H9 (cell line): ENCODE measurements at regions not wholly inside any gene's neighbourhood (a gene's known extent, or its start where the extent isn't known, plus 50 kb on each side); places are given as distances from the start of the nearest gene placed in this dataset.

Experiments
- DNase-seq: peaks from one replicate; pipeline ENCODE4 v3.0.0-alpha.2; 2017
- H2AFZ ChIP-seq: one replicate; pipeline ENCODE4 v1.6.1; 2013; ENCODE audit warnings: mild to moderate bottlenecking, low read length, control low read depth, moderate library complexity
- H2AK5ac ChIP-seq: 2 replicates; pipeline ENCODE4 v1.6.1; 2013; ENCODE audit warnings: low read length, control low read depth, mixed read lengths; ENCODE audit not compliant: insufficient read length
- H2BK120ac ChIP-seq: one replicate; pipeline ENCODE4 v1.6.1; 2013; ENCODE audit warnings: low read depth, mild to moderate bottlenecking, low read length, control low read depth, inconsistent platforms; ENCODE audit not compliant: poor library complexity, severe bottlenecking
- H2BK12ac ChIP-seq: 2 replicates; pipeline ENCODE4 v1.6.1; 2013; ENCODE audit warnings: low read length, control low read depth, mixed read lengths, low read depth; ENCODE audit not compliant: insufficient read length
- H2BK15ac ChIP-seq: 2 replicates; pipeline ENCODE4 v1.6.1; 2013; ENCODE audit warnings: low read depth, low read length, control low read depth
- H2BK20ac ChIP-seq: one replicate; pipeline ENCODE4 v1.6.1; 2013; ENCODE audit warnings: low read depth, mild to moderate bottlenecking, low read length, control low read depth, inconsistent platforms; ENCODE audit not compliant: poor library complexity, severe bottlenecking
- H2BK5ac ChIP-seq: 2 replicates; pipeline ENCODE4 v1.6.1; 2013; ENCODE audit warnings: low read length, control low read depth, mixed read lengths; ENCODE audit not compliant: insufficient read length
- H3K14ac ChIP-seq: 2 replicates; pipeline ENCODE4 v1.6.1; 2013; ENCODE audit warnings: low read length, control low read depth; ENCODE audit not compliant: insufficient read depth
- H3K18ac ChIP-seq: 2 replicates; pipeline ENCODE4 v1.6.1; 2013; ENCODE audit warnings: low read depth, mild to moderate bottlenecking, mixed read lengths, low read length, control low read depth; ENCODE audit not compliant: insufficient read length
- H3K23ac ChIP-seq: 2 replicates; pipeline ENCODE4 v1.6.1; 2013; ENCODE audit warnings: low read length, control low read depth, mixed read lengths, low read depth; ENCODE audit not compliant: insufficient read length
- H3K23me2 ChIP-seq: 2 replicates; pipeline ENCODE4 v1.6.1; 2013; ENCODE audit warnings: low read depth, mild to moderate bottlenecking, mixed read lengths, low read length, control low read depth; ENCODE audit not compliant: insufficient read length, poor library complexity, severe bottlenecking
- H3K27ac ChIP-seq: 2 replicates; pipeline ENCODE4 v1.5.1; 2013; ENCODE audit warnings: low read length, control low read depth, mixed read lengths, low read depth; ENCODE audit not compliant: insufficient read length
- H3K27me3 ChIP-seq: 2 replicates; pipeline ENCODE4 v1.6.1; 2013; ENCODE audit warnings: low read length, control low read depth, inconsistent platforms; ENCODE audit not compliant: insufficient read depth
- H3K4ac ChIP-seq: 2 replicates; pipeline ENCODE4 v1.6.1; 2013; ENCODE audit warnings: low read depth, mild to moderate bottlenecking, control low read depth, inconsistent platforms, low read length, moderate library complexity
- H3K4me1 ChIP-seq: 2 replicates; pipeline ENCODE4 v1.6.1; 2013; ENCODE audit warnings: low read length, control low read depth, inconsistent platforms; ENCODE audit not compliant: insufficient read depth
- H3K4me2 ChIP-seq: 2 replicates; pipeline ENCODE4 v1.6.1; 2013; ENCODE audit warnings: low read length, control low read depth, mixed read lengths; ENCODE audit not compliant: insufficient read length, insufficient read depth
- H3K56ac ChIP-seq: 2 replicates; pipeline ENCODE4 v1.6.1; 2013; ENCODE audit warnings: low read depth, mild to moderate bottlenecking, mixed read lengths, low read length, control low read depth; ENCODE audit not compliant: insufficient read length
- H3K79me1 ChIP-seq: 2 replicates; pipeline ENCODE4 v1.6.1; 2013; ENCODE audit warnings: low read depth, mild to moderate bottlenecking, moderate library complexity, low read length, control low read depth, inconsistent platforms; ENCODE audit not compliant: insufficient read depth, poor library complexity, severe bottlenecking
- H3K79me2 ChIP-seq: 2 replicates; pipeline ENCODE4 v1.6.1; 2013; ENCODE audit warnings: low read length, control low read depth, inconsistent platforms; ENCODE audit not compliant: insufficient read depth
- H3K9ac ChIP-seq: 2 replicates; pipeline ENCODE4 v1.6.1; 2013; ENCODE audit warnings: low read length, control low read depth, mixed read lengths; ENCODE audit not compliant: insufficient read length; ENCODE audit errors: extremely low read depth
- H3K9me3 ChIP-seq: one replicate; pipeline ENCODE4 v1.6.1; 2013; ENCODE audit warnings: low read depth, low read length, inconsistent platforms; ENCODE audit not compliant: control insufficient read depth
- H3T11ph ChIP-seq: one replicate; pipeline ENCODE4 v1.6.1; 2013; ENCODE audit warnings: mild to moderate bottlenecking, low read length, control low read depth, inconsistent platforms
- H4K20me1 ChIP-seq: one replicate; pipeline ENCODE4 v1.6.1; 2013; ENCODE audit not compliant: control insufficient read depth, insufficient read length, insufficient read depth
- H4K5ac ChIP-seq: 2 replicates; pipeline ENCODE4 v1.6.1; 2013; ENCODE audit warnings: low read depth, mild to moderate bottlenecking, mixed read lengths, low read length, control low read depth; ENCODE audit not compliant: insufficient read length
- H4K8ac ChIP-seq: replicated peaks from 2 replicates; pipeline ENCODE4 v1.6.1; 2013; ENCODE audit warnings: low read length, control low read depth, mixed read lengths, low read depth; ENCODE audit not compliant: insufficient read length
- H4K91ac ChIP-seq: 2 replicates; pipeline ENCODE4 v1.6.1; 2013; ENCODE audit warnings: low read depth, mild to moderate bottlenecking, moderate library complexity, mixed read lengths, low read length, control low read depth; ENCODE audit not compliant: insufficient read length
- H3K27ac Mint-ChIP-seq, 3 experiments: 2 replicates in 2 of 3; 3 replicates in 1 of 3; pipeline ENCODE4 v1.8.0; 2020 to 2021; ENCODE audit warnings: mixed read lengths in 3 of 3, mild to moderate bottlenecking in 1 of 3, moderate library complexity in 1 of 3
- H3K27me3 Mint-ChIP-seq: 2 replicates; pipeline ENCODE4 v1.8.0; 2021; ENCODE audit warnings: low read depth, mild to moderate bottlenecking, moderate library complexity, mixed read lengths
- H3K36me3 Mint-ChIP-seq, 3 experiments: 2 replicates in 2 of 3; 3 replicates in 1 of 3; pipeline ENCODE4 v1.8.0; 2020 to 2021; ENCODE audit warnings: low read depth in 3 of 3, mixed read lengths in 3 of 3; ENCODE audit not compliant: insufficient read depth in 1 of 3
- H3K4me1 Mint-ChIP-seq, 2 experiments: 2 replicates each; pipeline ENCODE4 v1.8.0; 2020; ENCODE audit warnings: mixed read lengths in 2 of 2
- H3K4me3 Mint-ChIP-seq, 2 experiments: 2 replicates in 1 of 2; 3 replicates in 1 of 2; pipeline ENCODE4 v1.8.0; 2020 to 2021; ENCODE audit warnings: mild to moderate bottlenecking in 2 of 2, mixed read lengths in 2 of 2, moderate library complexity in 1 of 2
- H3K9me3 Mint-ChIP-seq, 2 experiments: 2 replicates in 1 of 2; 3 replicates in 1 of 2; pipeline ENCODE4 v1.8.0; 2020; ENCODE audit warnings: mild to moderate bottlenecking in 2 of 2, mixed read lengths in 2 of 2, moderate library complexity in 1 of 2
- WGBS: extraction: QIAGEN DNeasy Blood & Tissue Kit; methylation state at CpG from one replicate; pipeline ENCODE4 v1.1.7; 2013; ENCODE audit warnings: missing lambda C conversion rate, low lambda C conversion rate, mixed read lengths; ENCODE audit not compliant: insufficient read length; ENCODE audit errors: extremely low coverage; 5-methylcytosine and 5-hydroxymethylcytosine counted together
- TF ChIP-seq, protein P1 (sequence below): fragments of 200-600 bp; sonication (generic); conservative IDR thresholded peaks from 3 replicates; pipeline ENCODE4 v1.8.0; 2021; ENCODE audit warnings: antibody characterized with exemption, mild to moderate bottlenecking

DNA sequence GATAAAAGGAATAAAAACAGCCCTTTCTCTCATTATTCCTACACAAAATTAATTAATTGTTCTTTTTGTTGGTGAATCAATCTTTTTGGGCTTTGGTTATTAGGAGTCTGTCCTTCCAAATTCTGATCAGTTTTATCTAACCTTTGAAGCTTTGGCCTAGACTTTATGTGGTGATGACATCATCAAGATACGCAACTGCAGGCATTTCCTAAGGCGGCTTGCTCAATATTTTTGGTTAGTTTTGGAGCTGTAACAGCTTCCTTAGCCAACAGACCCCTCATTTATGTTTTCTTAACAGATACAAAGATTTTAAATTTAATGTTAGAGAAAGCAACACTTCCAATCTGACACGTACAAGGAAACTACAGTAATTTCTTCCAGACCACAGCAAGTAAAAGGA lies 87.8 kb upstream of the PDE3A start:
- Mint-ChIP-seq H3K27me3 (no peaks in the 10 kb centered on the region; the same call in 1 of the 2 replicates), H3K4me3 (no peak overlapping the region), H3K4me1 (peaks cover 22 to 28% of the 10 kb centered on the region in 2 experiments), H3K36me3 (no peaks in the 10 kb centered on the region), H3K27ac (no peak overlapping the region), H3K9me3 (no peaks in the 10 kb centered on the region)
- Histone ChIP-seq H4K5ac (no peak overlapping the region), H3K18ac (no peak overlapping the region), H2BK15ac (no peak overlapping the region), H4K20me1 (no peaks in the 10 kb centered on the region), H3K4ac (no peak overlapping the region), H3K79me1 (no peaks in the 10 kb centered on the region), H3K9ac (no peak overlapping the region), H3K9me3 (no peaks in the 10 kb centered on the region), H3K27me3 (no peaks in the 10 kb centered on the region), H3K23me2 (no peaks in the 10 kb centered on the region), H3K23ac (no peak overlapping the region), H3K4me2 (no peak overlapping the region), H3K14ac (no peak overlapping the region), H3T11ph (no peak overlapping the region), H2BK12ac (no peak overlapping the region), H2BK5ac (no peak overlapping the region), H4K91ac (no peak overlapping the region), H3K56ac (no peak overlapping the region), H2BK20ac (no peak overlapping the region), H2AFZ (no peak overlapping the region), H3K27ac (no peak overlapping the region), H3K4me1 (no peaks in the 10 kb centered on the region; the same call in 1 of the 2 replicates), H4K8ac (no peak overlapping the region), H2BK120ac (no peak overlapping the region), H2AK5ac (no peak overlapping the region), H3K79me2 (no peaks in the 10 kb centered on the region)
- no peak for DNase-seq
- TF ChIP-seq, protein P1, sequence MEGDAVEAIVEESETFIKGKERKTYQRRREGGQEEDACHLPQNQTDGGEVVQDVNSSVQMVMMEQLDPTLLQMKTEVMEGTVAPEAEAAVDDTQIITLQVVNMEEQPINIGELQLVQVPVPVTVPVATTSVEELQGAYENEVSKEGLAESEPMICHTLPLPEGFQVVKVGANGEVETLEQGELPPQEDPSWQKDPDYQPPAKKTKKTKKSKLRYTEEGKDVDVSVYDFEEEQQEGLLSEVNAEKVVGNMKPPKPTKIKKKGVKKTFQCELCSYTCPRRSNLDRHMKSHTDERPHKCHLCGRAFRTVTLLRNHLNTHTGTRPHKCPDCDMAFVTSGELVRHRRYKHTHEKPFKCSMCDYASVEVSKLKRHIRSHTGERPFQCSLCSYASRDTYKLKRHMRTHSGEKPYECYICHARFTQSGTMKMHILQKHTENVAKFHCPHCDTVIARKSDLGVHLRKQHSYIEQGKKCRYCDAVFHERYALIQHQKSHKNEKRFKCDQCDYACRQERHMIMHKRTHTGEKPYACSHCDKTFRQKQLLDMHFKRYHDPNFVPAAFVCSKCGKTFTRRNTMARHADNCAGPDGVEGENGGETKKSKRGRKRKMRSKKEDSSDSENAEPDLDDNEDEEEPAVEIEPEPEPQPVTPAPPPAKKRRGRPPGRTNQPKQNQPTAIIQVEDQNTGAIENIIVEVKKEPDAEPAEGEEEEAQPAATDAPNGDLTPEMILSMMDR = no peak
- WGBS = no CpG with 5 or more reads among the region's 3 CpGs
